SK-N-SH (cell line): ENCODE measurements at regions not wholly inside any gene's neighbourhood (a gene's known extent, or its start where the extent isn't known, plus 50 kb on each side); places are given as distances from the start of the nearest gene placed in this dataset.

Source experiments
- CTCF ChIA-PET: fragments of 300-600, 350-600 bp; formaldehyde crosslinking; extraction: SDS; loops from one replicate; lab custom pipeline; 2021; lab: Yijun Ruan, JAX
- POLR2A ChIA-PET: fragments of 350-600 bp; sonication (Branson Sonifier 250); formaldehyde crosslinking; extraction: SDS; loops from one replicate; lab custom pipeline; 2020; ENCODE audit warnings: antibody characterized with exemption, inconsistent platforms; lab: Yijun Ruan, JAX
- DNase-seq: peaks from one replicate; pipeline ENCODE4 v3.0.0; 2012
- H2AFZ ChIP-seq: fragments of 200-600 bp; sonication (generic); 2 replicates; pipeline ENCODE4 v1.8.1; 2016; ENCODE audit warnings: antibody characterized with exemption, mild to moderate bottlenecking, low read depth
- H3F3A ChIP-seq: fragments of 200-600 bp; sonication (generic); replicated peaks from 2 replicates; pipeline ENCODE3; 2016; ENCODE audit warnings: antibody characterized with exemption, mild to moderate bottlenecking; ENCODE audit not compliant: insufficient read depth
- H3K27ac ChIP-seq, 2 experiments: fragments of 200-500 bp in 1 of 2; fragments of 200-600 bp in 1 of 2; sonication (Bioruptor generic) in 1 of 2; sonication (generic), shearing (Covaris generic) in 1 of 2; 2 replicates each; pipeline versions ENCODE4 v1.5.1 to v1.6.1; 2014 to 2016; ENCODE audit warnings: low read depth in 2 of 2, inconsistent platforms in 1 of 2, low read length in 1 of 2, mild to moderate bottlenecking in 1 of 2, mixed read lengths in 1 of 2
- H3K27me3 ChIP-seq: fragments of 200-600 bp; sonication (generic), shearing (Covaris generic); 2 replicates; pipeline ENCODE4 v1.6.1; 2016; ENCODE audit warnings: mixed run types; ENCODE audit not compliant: insufficient read depth
- H3K36me3 ChIP-seq, 2 experiments: fragments of 200-500 bp in 1 of 2; fragments of 200-600 bp in 1 of 2; sonication (Bioruptor generic) in 1 of 2; sonication (generic) in 1 of 2; replicated peaks in 1 of 2; 2 replicates each; pipeline versions ENCODE3 to v1.5.1; 2014 to 2016; ENCODE audit warnings: low read length in 1 of 2, mild to moderate bottlenecking in 1 of 2; ENCODE audit not compliant: insufficient read depth in 2 of 2, control insufficient read depth in 1 of 2
- H3K4me1 ChIP-seq, 2 experiments: fragments of 200-500 bp in 1 of 2; fragments of 200-600 bp in 1 of 2; sonication (Bioruptor generic) in 1 of 2; sonication (generic), shearing (Covaris generic) in 1 of 2; 2 replicates each; pipeline versions ENCODE4 v1.5.1 to v1.6.1; 2014 to 2016; ENCODE audit warnings: low read depth in 1 of 2, low read length in 1 of 2, mixed run types in 1 of 2; ENCODE audit not compliant: insufficient read depth in 2 of 2, control insufficient read depth in 1 of 2
- H3K4me2 ChIP-seq: fragments of 200-600 bp; sonication (generic), shearing (Covaris generic); 2 replicates; pipeline ENCODE4 v1.6.1; 2017; ENCODE audit warnings: mixed run types
- H3K4me3 ChIP-seq, 2 experiments: fragments of 200-500 bp in 1 of 2; fragments of 200-600 bp in 1 of 2; sonication (Bioruptor generic) in 1 of 2; sonication (generic), shearing (Covaris generic) in 1 of 2; 2 replicates each; pipeline versions ENCODE4 v1.5.1 to v1.8.1; 2014 to 2016; ENCODE audit warnings: low read depth in 2 of 2, inconsistent platforms in 1 of 2, low read length in 1 of 2, mild to moderate bottlenecking in 1 of 2, mixed read lengths in 1 of 2, moderate library complexity in 1 of 2
- H3K79me2 ChIP-seq: fragments of 200-600 bp; sonication (generic); 2 replicates; pipeline ENCODE4 v1.8.1; 2017; ENCODE audit warnings: mild to moderate bottlenecking; ENCODE audit not compliant: insufficient read depth
- H3K9ac ChIP-seq: fragments of 200-600 bp; sonication (generic); 2 replicates; pipeline ENCODE4 v1.6.1; 2017; ENCODE audit warnings: mixed run types
- H3K9me2 ChIP-seq: fragments of 200-600 bp; sonication (generic); 2 replicates; pipeline ENCODE4 v1.6.1; 2017; ENCODE audit warnings: mixed run types
- H3K9me3 ChIP-seq: fragments of 200-600 bp; sonication (generic); 2 replicates; pipeline ENCODE4 v1.6.1; 2017; ENCODE audit warnings: mixed run types, mild to moderate bottlenecking, moderate library complexity
- H4K20me1 ChIP-seq: fragments of 200-600 bp; sonication (generic); 2 replicates; pipeline ENCODE4 v1.6.1; 2017; ENCODE audit warnings: mild to moderate bottlenecking, mixed run types; ENCODE audit not compliant: insufficient read depth
- GATA2 ChIP-seq: sonication (generic); formaldehyde crosslinking; IDR thresholded peaks from 2 replicates; pipeline ENCODE4 v1.5.0; 2020; ENCODE audit warnings: mild to moderate bottlenecking, missing genetic modification reagents
- JUND ChIP-seq: IDR thresholded peaks from 2 replicates; pipeline ENCODE4 v1.4.0; 2012
- MAX ChIP-seq: IDR thresholded peaks from 2 replicates; pipeline ENCODE4 v1.4.0; 2012; ENCODE audit warnings: low read depth
- RAD21 ChIP-seq: IDR thresholded peaks from 2 replicates; pipeline ENCODE4 v1.6.1; 2012; ENCODE audit warnings: mild to moderate bottlenecking, low read length
- RXRA ChIP-seq: IDR thresholded peaks from 2 replicates; pipeline ENCODE4 v1.4.0; 2012; ENCODE audit warnings: low read depth, mild to moderate bottlenecking, borderline replicate concordance
- TCF12 ChIP-seq: IDR thresholded peaks from 2 replicates; pipeline ENCODE4 v1.4.0; 2012
- TEAD4 ChIP-seq: IDR thresholded peaks from 2 replicates; pipeline ENCODE4 v1.4.0; 2012; ENCODE audit warnings: mild to moderate bottlenecking, borderline replicate concordance; ENCODE audit not compliant: insufficient read depth
- USF1 ChIP-seq: IDR thresholded peaks from 2 replicates; pipeline ENCODE4 v1.4.0; 2012; ENCODE audit warnings: low read depth, borderline replicate concordance
- WGBS: methylation state at CpG from one replicate; pipeline ENCODE4 v1.1.6; 2017; ENCODE audit warnings: low lambda C conversion rate; 5-methylcytosine and 5-hydroxymethylcytosine counted together
- TF ChIP-seq, protein P1 (sequence below): fragments of 200-600 bp; sonication (generic); IDR thresholded peaks from 2 replicates; pipeline ENCODE4 v1.6.1; 2017; ENCODE audit warnings: antibody characterized with exemption, mild to moderate bottlenecking, moderate library complexity
- TF ChIP-seq, protein P2 (sequence below): fragments of 150-350 bp; IDR thresholded peaks from 2 replicates; pipeline ENCODE4 v1.6.1; 2017; ENCODE audit warnings: antibody characterized with exemption, low read length, low read depth, borderline replicate concordance
- TF ChIP-seq, protein P3 (sequence below): IDR thresholded peaks from 2 replicates; pipeline ENCODE4 v1.6.1; 2012; ENCODE audit warnings: mild to moderate bottlenecking, low read depth, low read length, moderate library complexity

DNA sequence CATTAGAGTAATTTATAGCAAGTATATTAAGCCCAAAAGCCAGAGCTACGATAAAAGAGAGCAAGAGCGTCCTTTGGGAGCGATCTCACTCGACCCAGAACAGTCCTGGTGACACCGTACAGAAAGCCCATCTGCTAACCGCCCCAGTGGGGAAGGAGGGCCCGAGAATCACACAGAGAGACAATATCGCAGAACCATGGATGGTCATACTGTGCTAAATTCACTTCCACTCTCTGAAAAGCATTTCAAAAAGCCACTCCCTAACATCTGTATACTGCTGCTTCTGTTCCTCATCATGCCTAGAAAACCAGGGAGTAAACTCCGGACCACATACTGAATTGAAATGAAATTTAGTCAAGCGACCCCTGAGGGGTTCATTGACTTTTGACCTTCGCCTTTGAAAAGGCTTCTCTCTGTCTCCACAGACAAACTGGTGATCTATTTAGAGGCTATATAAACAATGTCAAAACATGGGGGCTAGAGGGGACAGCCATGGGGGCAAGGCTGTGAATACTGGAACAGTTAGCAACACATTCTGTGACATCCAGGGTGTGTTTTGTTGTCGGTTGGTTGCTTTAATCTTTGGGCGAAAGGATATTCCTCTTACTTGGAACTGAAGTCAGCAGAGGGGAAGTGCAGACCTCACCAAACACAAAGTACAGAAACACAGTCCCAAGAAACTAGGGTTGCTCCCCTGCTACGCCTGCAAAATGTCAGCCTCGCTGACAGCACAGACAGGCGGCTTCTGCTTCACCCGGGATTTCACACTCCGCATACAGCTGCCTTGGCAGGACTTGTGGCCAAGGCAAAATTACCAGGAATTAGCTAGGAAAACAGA is 129.0 kb upstream of the RASGEF1B start:
- no peak overlapping the region for H3K27ac ChIP-seq
- no peak overlapping the region for H2AFZ ChIP-seq
- no peak overlapping the region for H3K4me3 ChIP-seq
- POLR2A ChIA-PET, result no interaction called here
- no peaks in the 10 kb centered on the region for H3K4me1 ChIP-seq
- no peaks in the 10 kb centered on the region for H3K9me2 ChIP-seq
- 2% methylated on average over 16 of the region's 18 CpGs for WGBS
- H3F3A ChIP-seq, result no peaks in the 10 kb centered on the region
- no peak overlapping the region for H3K9ac ChIP-seq
- H3K9me3 ChIP-seq, result no peaks in the 10 kb centered on the region
- no peak overlapping the region for H3K4me2 ChIP-seq
- CTCF ChIA-PET, result no interaction called here
- H4K20me1 ChIP-seq, result no peaks in the 10 kb centered on the region
- H3K36me3 ChIP-seq, result no peaks in the 10 kb centered on the region
- DNase-seq, result no peak
- H3K27me3 ChIP-seq, result 0 out of 2 replicates have a peak, but pooled peaks cover 5% of the 10 kb centered on the region
- no peaks in the 10 kb centered on the region for H3K79me2 ChIP-seq
- TF ChIP-seq JUND (no peak), GATA2 (no peak), RAD21 (no peak), TEAD4 (no peak), RXRA (no peak), USF1 (no peak), TCF12 (no peak), MAX (no peak)
- TF ChIP-seq, protein P1, sequence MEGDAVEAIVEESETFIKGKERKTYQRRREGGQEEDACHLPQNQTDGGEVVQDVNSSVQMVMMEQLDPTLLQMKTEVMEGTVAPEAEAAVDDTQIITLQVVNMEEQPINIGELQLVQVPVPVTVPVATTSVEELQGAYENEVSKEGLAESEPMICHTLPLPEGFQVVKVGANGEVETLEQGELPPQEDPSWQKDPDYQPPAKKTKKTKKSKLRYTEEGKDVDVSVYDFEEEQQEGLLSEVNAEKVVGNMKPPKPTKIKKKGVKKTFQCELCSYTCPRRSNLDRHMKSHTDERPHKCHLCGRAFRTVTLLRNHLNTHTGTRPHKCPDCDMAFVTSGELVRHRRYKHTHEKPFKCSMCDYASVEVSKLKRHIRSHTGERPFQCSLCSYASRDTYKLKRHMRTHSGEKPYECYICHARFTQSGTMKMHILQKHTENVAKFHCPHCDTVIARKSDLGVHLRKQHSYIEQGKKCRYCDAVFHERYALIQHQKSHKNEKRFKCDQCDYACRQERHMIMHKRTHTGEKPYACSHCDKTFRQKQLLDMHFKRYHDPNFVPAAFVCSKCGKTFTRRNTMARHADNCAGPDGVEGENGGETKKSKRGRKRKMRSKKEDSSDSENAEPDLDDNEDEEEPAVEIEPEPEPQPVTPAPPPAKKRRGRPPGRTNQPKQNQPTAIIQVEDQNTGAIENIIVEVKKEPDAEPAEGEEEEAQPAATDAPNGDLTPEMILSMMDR, result no peak
- TF ChIP-seq, protein P2, sequence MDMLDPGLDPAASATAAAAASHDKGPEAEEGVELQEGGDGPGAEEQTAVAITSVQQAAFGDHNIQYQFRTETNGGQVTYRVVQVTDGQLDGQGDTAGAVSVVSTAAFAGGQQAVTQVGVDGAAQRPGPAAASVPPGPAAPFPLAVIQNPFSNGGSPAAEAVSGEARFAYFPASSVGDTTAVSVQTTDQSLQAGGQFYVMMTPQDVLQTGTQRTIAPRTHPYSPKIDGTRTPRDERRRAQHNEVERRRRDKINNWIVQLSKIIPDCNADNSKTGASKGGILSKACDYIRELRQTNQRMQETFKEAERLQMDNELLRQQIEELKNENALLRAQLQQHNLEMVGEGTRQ, result no peak
- TF ChIP-seq, protein P3, sequence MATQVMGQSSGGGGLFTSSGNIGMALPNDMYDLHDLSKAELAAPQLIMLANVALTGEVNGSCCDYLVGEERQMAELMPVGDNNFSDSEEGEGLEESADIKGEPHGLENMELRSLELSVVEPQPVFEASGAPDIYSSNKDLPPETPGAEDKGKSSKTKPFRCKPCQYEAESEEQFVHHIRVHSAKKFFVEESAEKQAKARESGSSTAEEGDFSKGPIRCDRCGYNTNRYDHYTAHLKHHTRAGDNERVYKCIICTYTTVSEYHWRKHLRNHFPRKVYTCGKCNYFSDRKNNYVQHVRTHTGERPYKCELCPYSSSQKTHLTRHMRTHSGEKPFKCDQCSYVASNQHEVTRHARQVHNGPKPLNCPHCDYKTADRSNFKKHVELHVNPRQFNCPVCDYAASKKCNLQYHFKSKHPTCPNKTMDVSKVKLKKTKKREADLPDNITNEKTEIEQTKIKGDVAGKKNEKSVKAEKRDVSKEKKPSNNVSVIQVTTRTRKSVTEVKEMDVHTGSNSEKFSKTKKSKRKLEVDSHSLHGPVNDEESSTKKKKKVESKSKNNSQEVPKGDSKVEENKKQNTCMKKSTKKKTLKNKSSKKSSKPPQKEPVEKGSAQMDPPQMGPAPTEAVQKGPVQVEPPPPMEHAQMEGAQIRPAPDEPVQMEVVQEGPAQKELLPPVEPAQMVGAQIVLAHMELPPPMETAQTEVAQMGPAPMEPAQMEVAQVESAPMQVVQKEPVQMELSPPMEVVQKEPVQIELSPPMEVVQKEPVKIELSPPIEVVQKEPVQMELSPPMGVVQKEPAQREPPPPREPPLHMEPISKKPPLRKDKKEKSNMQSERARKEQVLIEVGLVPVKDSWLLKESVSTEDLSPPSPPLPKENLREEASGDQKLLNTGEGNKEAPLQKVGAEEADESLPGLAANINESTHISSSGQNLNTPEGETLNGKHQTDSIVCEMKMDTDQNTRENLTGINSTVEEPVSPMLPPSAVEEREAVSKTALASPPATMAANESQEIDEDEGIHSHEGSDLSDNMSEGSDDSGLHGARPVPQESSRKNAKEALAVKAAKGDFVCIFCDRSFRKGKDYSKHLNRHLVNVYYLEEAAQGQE, result no peak
- TF ChIP-seq, all 33 proteins: peak for 0
